HG02973 (cell line): ENCODE measurements at regions not wholly inside any gene's neighbourhood (a gene's known extent, or its start where the extent isn't known, plus 50 kb on each side); places are given as distances from the start of the nearest gene placed in this dataset.
"Not testable (repeated sequence)": the region's sequence is repeated elsewhere in the genome, so short reads cannot be mapped to it uniquely, and the experiment has no call there.

Source experiments
- ATAC-seq: cut with Tn5 transposase; IDR thresholded peaks from one replicate; pipeline ENCODE4 v1.9.1; 2021; ENCODE audit warnings: moderate library complexity; ENCODE audit not compliant: unreplicated experiment

DNA sequence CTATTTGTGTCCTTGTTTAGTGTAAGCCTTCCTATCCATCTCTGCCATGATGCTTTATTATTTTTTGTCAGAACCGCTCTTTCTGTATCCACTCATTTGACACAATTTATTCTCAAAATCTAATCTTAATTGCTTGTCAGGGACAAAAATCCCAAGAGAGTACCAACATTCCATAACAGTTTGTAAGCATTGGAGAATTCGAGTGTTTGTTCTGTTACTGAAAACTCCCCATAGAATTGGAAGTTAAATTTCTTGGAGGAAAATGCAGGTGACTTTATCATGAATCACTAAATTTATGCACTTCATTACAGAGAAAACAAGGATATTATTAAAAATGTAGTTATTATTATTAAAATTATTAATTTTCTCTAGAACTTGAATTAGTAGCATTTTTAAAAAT is 1986.1 kb downstream of the ARAP2 start:
- no peak for ATAC-seq

GRCh38 chr4:34261799-34262314 is 1982.5 kb downstream of the ARAP2 start:
- no peak for ATAC-seq

DNA sequence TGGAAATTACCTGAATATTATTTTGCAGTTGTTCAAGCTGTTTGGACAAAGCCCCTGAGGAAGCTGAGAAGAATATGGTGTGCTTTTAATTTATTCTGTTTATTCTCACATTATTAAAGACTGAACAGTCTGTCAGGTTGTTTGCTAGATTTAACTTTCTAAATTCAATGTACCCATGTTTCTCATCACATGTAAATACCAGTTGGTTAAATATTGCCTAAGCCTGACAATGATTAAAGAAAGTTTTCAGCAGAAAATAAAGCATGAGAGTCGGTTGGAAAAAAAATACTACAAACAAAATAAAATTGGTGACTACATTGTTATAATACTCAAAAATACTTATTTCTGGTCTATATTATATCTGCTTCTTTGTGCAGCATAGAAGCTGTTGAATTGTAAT is 1974.7 kb downstream of the ARAP2 start:
- no peak for ATAC-seq

GRCh38 chr4:34271479-34272355 is 1972.6 kb downstream of the ARAP2 start:
- no peak for ATAC-seq

DNA sequence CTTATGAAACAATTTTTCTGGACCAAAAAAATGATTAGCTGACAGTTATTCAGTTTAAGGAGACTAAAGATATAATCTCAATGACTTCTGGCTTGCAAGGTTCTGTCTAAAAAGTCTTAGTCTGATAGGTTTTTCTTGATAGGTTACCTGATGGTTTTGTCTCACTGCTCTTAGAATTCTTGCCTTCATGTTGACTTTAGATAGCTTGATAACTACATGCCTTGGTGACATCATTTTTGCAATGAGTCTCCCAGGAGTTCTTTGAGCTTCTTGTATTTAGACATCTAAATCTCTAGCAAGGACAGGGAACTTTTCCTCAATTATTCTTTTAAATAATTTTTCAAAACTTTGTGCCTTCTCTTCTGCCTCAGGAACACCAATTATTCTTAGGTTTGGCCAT is 1965.3 kb downstream of the ARAP2 start:
- no peak for ATAC-seq

DNA sequence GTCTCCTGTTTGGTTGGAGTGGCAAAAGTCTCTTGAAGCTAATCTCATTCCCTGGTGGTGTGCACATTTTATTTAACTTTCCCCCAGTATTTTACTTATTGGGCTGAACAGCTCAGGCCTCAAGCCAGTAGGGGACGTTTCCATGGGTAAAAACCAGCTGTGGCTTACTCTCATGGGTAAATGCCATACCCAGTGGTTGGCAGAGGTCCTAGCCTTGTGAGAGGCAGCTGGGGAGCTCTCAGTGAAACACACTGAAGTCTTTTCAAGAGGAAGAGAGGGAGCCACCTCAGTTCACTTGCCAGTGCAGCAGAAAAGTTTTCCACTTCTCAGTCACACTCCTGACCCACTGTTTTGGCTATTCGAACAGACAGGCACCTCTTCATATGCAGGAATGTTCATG is 1964.2 kb downstream of the ARAP2 start:
- no peak for ATAC-seq

- ATAC-seq = no peak
Observed at GRCh38 chr4:34281826-34282225, 1962.5 kb downstream of the ARAP2 start.

GRCh38 chr4:34289489-34289888 is 1954.8 kb downstream of the ARAP2 start:
- no peak for ATAC-seq

- no peak for ATAC-seq
Observed at GRCh38 chr4:34289962-34290361, 1954.4 kb downstream of the ARAP2 start.

- ATAC-seq = no peak
Observed at GRCh38 chr4:34293459-34293858, 1950.9 kb downstream of the ARAP2 start.

- no peak for ATAC-seq
Observed at GRCh38 chr4:34309383-34309906, 1934.9 kb downstream of the ARAP2 start.

DNA sequence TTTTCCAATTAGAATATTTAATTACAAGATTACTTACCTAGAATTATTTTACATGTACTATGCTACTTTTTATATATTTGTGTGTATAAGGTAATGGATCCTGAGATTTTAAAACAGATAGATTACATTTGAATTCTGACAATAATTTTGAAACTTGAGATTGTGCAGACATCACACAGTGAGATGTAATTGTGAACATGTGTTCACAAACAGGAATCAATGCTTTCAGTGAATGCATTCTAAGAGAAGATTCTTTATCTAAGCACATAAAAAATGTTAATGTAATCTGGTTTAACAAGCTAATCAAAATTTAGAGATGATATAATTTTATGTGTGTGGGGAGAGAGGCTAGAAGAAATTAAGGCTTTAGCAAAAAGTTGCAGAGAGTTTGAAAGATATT is 1925.5 kb downstream of the ARAP2 start:
- no peak for ATAC-seq

DNA sequence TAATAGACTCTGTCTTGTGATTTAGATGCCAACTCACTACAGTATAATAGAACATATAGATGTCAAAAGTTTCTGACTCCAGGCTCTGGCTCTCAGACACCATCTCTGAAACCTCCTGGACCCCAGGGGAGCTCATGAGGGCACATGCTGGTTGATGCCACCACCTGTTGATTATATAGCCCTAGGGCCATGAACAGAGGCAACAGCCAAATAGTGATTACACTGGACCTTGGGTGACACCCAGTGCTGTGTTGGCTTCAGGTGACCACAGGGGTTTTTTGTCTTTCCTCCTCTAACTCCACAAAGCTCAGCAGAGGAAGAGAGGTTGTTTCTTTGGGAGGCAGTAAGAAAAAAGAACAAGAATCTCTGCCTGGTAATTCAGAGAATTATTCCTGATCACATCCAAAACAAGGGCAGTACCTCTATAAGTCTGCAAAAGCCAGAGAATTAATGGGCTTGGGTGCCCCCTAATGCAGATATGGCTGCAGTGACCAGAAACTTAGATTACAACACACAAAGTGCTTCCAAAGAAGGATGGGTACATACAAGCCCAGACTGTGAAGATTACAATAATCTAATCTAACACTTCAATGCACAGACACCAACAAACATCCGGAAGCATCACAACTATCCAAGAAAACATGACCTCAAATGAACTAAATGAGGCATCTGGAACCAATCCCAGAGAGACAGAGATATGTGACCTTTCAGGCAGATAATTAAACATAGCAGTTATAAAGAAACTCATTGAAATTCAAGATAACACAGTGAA is 1920.6 kb downstream of the ARAP2 start:
- no peak for ATAC-seq

DNA sequence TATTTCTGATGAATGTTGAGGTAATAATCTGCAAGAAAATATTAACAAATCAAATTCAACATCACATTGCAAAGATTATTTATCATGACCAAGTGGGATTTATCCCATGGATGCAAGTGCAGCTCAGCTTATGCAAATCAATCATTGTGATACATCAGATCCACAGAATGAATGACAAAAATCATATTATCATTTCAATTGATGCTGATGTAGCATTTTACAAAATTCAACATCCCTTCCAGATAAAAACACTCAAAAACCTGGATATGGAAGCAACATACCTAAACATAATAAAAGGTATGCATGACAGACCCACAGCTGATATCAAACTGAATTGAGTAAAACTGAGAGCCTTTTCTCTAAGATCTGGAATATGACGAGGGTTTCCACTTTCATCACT is 1915.4 kb downstream of the ARAP2 start:
- no peak for ATAC-seq

GRCh38 chr4:34335156-34335555 is 1909.2 kb downstream of the ARAP2 start:
- not testable (repeated sequence) for ATAC-seq

DNA sequence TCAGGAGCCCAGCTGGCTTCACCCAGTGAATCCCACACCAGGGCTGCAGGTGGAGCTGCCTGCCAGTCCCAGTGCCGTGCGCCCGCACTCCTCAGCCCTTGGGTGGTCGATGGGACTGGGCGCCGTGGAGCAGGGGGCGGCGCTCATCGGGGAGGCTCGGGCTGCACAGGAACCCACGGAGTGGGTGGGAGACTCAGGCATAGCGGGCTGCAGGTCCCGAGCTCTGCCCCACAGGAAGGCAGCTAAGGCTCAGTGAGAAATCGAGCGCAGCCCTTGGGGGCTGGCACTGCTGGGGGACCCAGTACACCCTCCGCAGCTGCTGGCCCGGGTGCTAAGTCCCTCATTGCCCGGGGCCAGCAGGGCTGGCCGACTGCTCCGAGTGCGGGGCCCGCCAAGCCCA is 1908.8 kb downstream of the ARAP2 start:
- not testable (repeated sequence) for ATAC-seq

DNA sequence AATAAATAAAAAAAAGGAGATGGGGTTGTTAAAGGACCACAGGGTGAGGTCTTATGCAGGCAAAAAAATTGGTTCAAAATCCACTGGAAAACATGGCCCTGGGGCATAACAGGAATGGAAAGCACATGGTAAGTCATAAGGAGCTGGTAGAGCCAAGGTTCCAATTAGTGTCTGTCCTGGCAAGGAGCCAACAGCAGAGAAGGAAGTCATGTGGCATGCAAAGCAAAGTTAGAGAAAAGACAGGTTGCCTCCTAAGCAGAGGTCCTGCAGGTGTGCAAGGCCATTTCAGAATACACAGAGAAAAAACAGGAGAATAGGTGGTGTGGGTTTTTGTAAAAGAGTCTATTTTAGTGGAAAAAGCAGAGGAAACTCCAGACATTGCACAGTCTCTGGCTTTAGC is 1881.7 kb downstream of the ARAP2 start:
- ATAC-seq = no peak

GRCh38 chr4:34363842-34364241 is 1880.5 kb downstream of the ARAP2 start:
- no peak for ATAC-seq

DNA sequence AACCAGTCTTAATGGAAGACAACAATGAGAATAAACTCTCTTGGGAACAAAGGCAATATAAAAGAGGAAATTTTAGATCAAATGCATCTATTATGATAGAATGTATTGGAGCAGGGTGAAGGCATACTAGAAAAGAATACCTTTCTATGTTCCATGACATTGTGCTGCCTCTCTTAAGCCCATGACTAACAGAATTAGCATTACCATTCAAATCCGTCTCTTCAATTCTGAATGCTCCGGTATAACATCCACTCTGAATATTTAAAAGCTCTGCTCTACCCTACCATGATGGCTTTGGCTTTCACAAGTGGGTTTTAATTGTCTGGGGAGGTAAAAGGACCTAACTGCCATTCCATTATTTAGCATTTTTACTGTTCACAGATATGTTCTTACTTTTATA is 1878.4 kb downstream of the ARAP2 start:
- ATAC-seq = no peak

DNA sequence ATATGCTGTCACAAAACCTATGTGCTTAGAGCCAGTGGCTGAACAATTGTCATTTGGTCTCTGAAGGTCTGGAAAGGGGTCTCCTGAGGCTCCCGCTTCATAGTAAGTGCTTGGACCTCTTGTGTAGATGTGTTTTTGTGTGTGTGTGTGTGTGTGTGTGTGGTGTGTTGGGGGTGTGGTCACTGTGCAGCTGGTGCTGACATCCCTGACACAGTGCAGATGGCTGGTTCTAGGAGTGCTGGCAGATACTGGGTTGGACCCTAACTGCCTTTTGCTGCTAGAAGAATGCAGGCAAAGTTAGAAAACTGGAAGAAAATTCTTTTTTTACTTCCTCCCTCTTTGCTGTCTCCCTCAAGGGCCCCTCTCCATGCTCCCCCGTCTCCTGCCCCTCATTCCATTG is 1872.6 kb downstream of the ARAP2 start:
- ATAC-seq = no peak

DNA sequence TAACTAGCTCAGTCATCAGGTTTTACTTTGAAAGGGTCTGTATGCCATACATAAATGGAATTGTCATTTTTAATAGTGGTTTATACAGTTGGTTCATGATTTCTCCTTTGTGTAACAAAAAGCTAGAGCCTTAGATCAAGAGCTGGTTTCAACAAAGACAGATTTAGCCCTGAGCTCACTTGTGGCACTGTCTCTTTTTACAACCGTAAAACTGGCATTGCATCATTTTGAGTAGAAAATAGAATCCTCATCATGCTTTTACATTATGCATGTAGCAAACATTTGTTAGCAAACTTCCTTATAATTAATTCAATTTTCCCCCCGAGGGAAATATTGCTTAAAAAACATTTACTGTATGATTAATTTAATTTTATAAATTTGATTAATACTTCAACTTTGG is 1871.5 kb downstream of the ARAP2 start:
- no peak for ATAC-seq

- ATAC-seq = no peak
Observed at GRCh38 chr4:34373456-34373855, 1870.9 kb downstream of the ARAP2 start.
